ENCODE measurements at regions not wholly inside any gene's neighbourhood (a gene's known extent, or its start where the extent isn't known, plus 50 kb on each side); places are given as distances from the start of the nearest gene placed in this dataset.
"Not testable (repeated sequence)": the region's sequence is repeated elsewhere in the genome, so short reads cannot be mapped to it uniquely, and the experiment has no call there.

GRCh38 chr14:86179980-86180379, 650.0 kb downstream of the FLRT2 start:
- no peak for TF ChIP-seq POLR2A (IDR thresholded peaks at IDR 0.05; ENCODE audit: low read depth, low read length)
- DNase-seq (ENCODE audit: insufficient read length, low spot score), result no peak
- FAIRE-seq, result no peak

GRCh38 chr14:86168371-86168770, 638.4 kb downstream of the FLRT2 start:
- no peak for TF ChIP-seq POLR2A (IDR thresholded peaks at IDR 0.05; ENCODE audit: low read depth, low read length)
- no peak for DNase-seq (ENCODE audit: insufficient read length, low spot score)
- FAIRE-seq, result no peak

GRCh38 chr14:86166541-86166940, 636.6 kb downstream of the FLRT2 start:
- no peak for FAIRE-seq
- no peak for TF ChIP-seq POLR2A (IDR thresholded peaks at IDR 0.05; ENCODE audit: low read depth, low read length)
- DNase-seq (ENCODE audit: insufficient read length, low spot score), result no peak

GRCh38 chr14:86153480-86153879, 623.5 kb downstream of the FLRT2 start:
- no peak for FAIRE-seq
- no peak for TF ChIP-seq POLR2A (IDR thresholded peaks at IDR 0.05; ENCODE audit: low read depth, low read length)
- DNase-seq (ENCODE audit: insufficient read length, low spot score), result no peak

GRCh38 chr14:86143248-86143647, 613.3 kb downstream of the FLRT2 start:
- FAIRE-seq (no peak), DNase-seq (ENCODE audit: insufficient read length, low spot score) (no peak)
- no peak for TF ChIP-seq POLR2A (IDR thresholded peaks at IDR 0.05; ENCODE audit: low read depth, low read length)

GRCh38 chr14:86141966-86142365, 612.0 kb downstream of the FLRT2 start:
- DNase-seq (ENCODE audit: insufficient read length, low spot score) (no peak), FAIRE-seq (no peak)
- TF ChIP-seq POLR2A (IDR thresholded peaks at IDR 0.05; ENCODE audit: low read depth, low read length), result no peak

GRCh38 chr14:86129426-86129825, 599.5 kb downstream of the FLRT2 start:
- FAIRE-seq (no peak), DNase-seq (ENCODE audit: insufficient read length, low spot score) (no peak)
- TF ChIP-seq POLR2A (IDR thresholded peaks at IDR 0.05; ENCODE audit: low read depth, low read length), result no peak

GRCh38 chr14:86124328-86124727, 594.4 kb downstream of the FLRT2 start:
- DNase-seq (ENCODE audit: insufficient read length, low spot score) (no peak), FAIRE-seq (no peak)
- TF ChIP-seq POLR2A (IDR thresholded peaks at IDR 0.05; ENCODE audit: low read depth, low read length), result no peak

- no peak for FAIRE-seq
- TF ChIP-seq POLR2A (IDR thresholded peaks at IDR 0.05; ENCODE audit: low read depth, low read length), result no peak
- DNase-seq (ENCODE audit: insufficient read length, low spot score), result no peak
Measured at GRCh38 chr14:86115972-86116371, 586.0 kb downstream of the FLRT2 start.

GRCh38 chr14:86110871-86111270, 580.9 kb downstream of the FLRT2 start:
- not testable (repeated sequence) for DNase-seq (ENCODE audit: insufficient read length, low spot score); FAIRE-seq

- FAIRE-seq (no peak), DNase-seq (ENCODE audit: insufficient read length, low spot score) (no peak)
- TF ChIP-seq POLR2A (IDR thresholded peaks at IDR 0.05; ENCODE audit: low read depth, low read length), result no peak
Measured at GRCh38 chr14:86104691-86105265, 574.8 kb downstream of the FLRT2 start.

GRCh38 chr14:86094512-86094911, 564.6 kb downstream of the FLRT2 start:
- no peak for DNase-seq (ENCODE audit: insufficient read length, low spot score)
- FAIRE-seq, result no peak
- no peak for TF ChIP-seq POLR2A (IDR thresholded peaks at IDR 0.05; ENCODE audit: low read depth, low read length)

- TF ChIP-seq POLR2A (IDR thresholded peaks at IDR 0.05; ENCODE audit: low read depth, low read length), result no peak
- DNase-seq (ENCODE audit: insufficient read length, low spot score) (no peak), FAIRE-seq (no peak)
Measured at GRCh38 chr14:86091811-86092210, 561.9 kb downstream of the FLRT2 start.

GRCh38 chr14:86088156-86088555, 558.2 kb downstream of the FLRT2 start:
- FAIRE-seq (no peak), DNase-seq (ENCODE audit: insufficient read length, low spot score) (no peak)
- no peak for TF ChIP-seq POLR2A (IDR thresholded peaks at IDR 0.05; ENCODE audit: low read depth, low read length)

GRCh38 chr14:86087377-86087776, 557.4 kb downstream of the FLRT2 start:
- no peak for TF ChIP-seq POLR2A (IDR thresholded peaks at IDR 0.05; ENCODE audit: low read depth, low read length)
- no peak for DNase-seq (ENCODE audit: insufficient read length, low spot score)
- FAIRE-seq, result no peak

GRCh38 chr14:86086962-86087361, 557.0 kb downstream of the FLRT2 start:
- no peak for FAIRE-seq

More at GRCh38 chr14:86086962-86087361, 557.0 kb downstream of the FLRT2 start:
- TF ChIP-seq POLR2A (IDR thresholded peaks at IDR 0.05; ENCODE audit: low read depth, low read length), result no peak
- no peak for DNase-seq (ENCODE audit: insufficient read length, low spot score)
